ENCODE measurements at regions not wholly inside any gene's neighbourhood (a gene's known extent, or its start where the extent isn't known, plus 50 kb on each side); places are given as distances from the start of the nearest gene placed in this dataset.

GRCh38 chr15:95284933-95285421 lies 1045.5 kb upstream of the NR2F2 start:
- no peak overlapping the region for H2AFZ ChIP-seq (ENCODE audit: low read length)
- no peaks in the 10 kb centered on the region for H3K4me1 ChIP-seq (ENCODE audit: insufficient read depth, low read length, severe bottlenecking)
- H3K9me3 ChIP-seq (ENCODE audit: low read length), result no peaks in the 10 kb centered on the region
- TF ChIP-seq CTCF (IDR thresholded peaks at IDR 0.05; ENCODE audit: low read length) (no peak), EZH2 (IDR thresholded peaks at IDR 0.05; ENCODE audit: borderline replicate concordance, low read length) (no peak)
- no peak overlapping the region for H3K4me3 ChIP-seq (ENCODE audit: low read depth, low read length, poor library complexity, severe bottlenecking)
- no peaks in the 10 kb centered on the region for H3K9me2 ChIP-seq (ENCODE audit: low read depth, low read length)
- H4K20me1 ChIP-seq (ENCODE audit: insufficient read depth, low read length), result no peaks in the 10 kb centered on the region
- H3K27me3 ChIP-seq (ENCODE audit: insufficient read depth, low read length), result no peaks in the 10 kb centered on the region
- H3K79me2 ChIP-seq (ENCODE audit: insufficient read depth, low read length), result no peaks in the 10 kb centered on the region
- H3K9ac ChIP-seq (ENCODE audit: low read length), result no peak overlapping the region
- no peaks in the 10 kb centered on the region for H3K36me3 ChIP-seq (ENCODE audit: insufficient read depth, low read length)
- H3K4me2 ChIP-seq (ENCODE audit: low read length), result no peak overlapping the region
- H3K27ac ChIP-seq (ENCODE audit: low read depth, low read length, poor library complexity, severe bottlenecking), result no peak overlapping the region
- no peaks in the 10 kb centered on the region for H3F3A ChIP-seq (ENCODE audit: insufficient read depth, low read length)

- no peak overlapping the region for H3K4me2 ChIP-seq (ENCODE audit: low read length)
- H4K20me1 ChIP-seq (ENCODE audit: insufficient read depth, low read length), result no peaks in the 10 kb centered on the region
- no peaks in the 10 kb centered on the region for H3K9me3 ChIP-seq (ENCODE audit: low read length)
- TF ChIP-seq CTCF (IDR thresholded peaks at IDR 0.05; ENCODE audit: low read length), result no peak
- TF ChIP-seq EZH2 (IDR thresholded peaks at IDR 0.05; ENCODE audit: borderline replicate concordance, low read length), result no peak
- no peaks in the 10 kb centered on the region for H3F3A ChIP-seq (ENCODE audit: insufficient read depth, low read length)
- no peak overlapping the region for H3K27ac ChIP-seq (ENCODE audit: low read depth, low read length, poor library complexity, severe bottlenecking)
- no peaks in the 10 kb centered on the region for H3K9me2 ChIP-seq (ENCODE audit: low read depth, low read length)
- H3K4me1 ChIP-seq (ENCODE audit: insufficient read depth, low read length, severe bottlenecking), result no peaks in the 10 kb centered on the region
- no peak overlapping the region for H3K9ac ChIP-seq (ENCODE audit: low read length)
- no peaks in the 10 kb centered on the region for H3K36me3 ChIP-seq (ENCODE audit: insufficient read depth, low read length)
- H2AFZ ChIP-seq (ENCODE audit: low read length), result no peak overlapping the region
- no peak overlapping the region for H3K4me3 ChIP-seq (ENCODE audit: low read depth, low read length, poor library complexity, severe bottlenecking)
- no peaks in the 10 kb centered on the region for H3K79me2 ChIP-seq (ENCODE audit: insufficient read depth, low read length)
- H3K27me3 ChIP-seq (ENCODE audit: insufficient read depth, low read length), result no peaks in the 10 kb centered on the region
Observed at GRCh38 chr15:95286352-95286880, 1044.1 kb upstream of the NR2F2 start.

GRCh38 chr15:95287720-95288103 lies 1042.8 kb upstream of the NR2F2 start:
- Histone ChIP-seq H3K9me3 (ENCODE audit: low read length) (no peaks in the 10 kb centered on the region), H3K9ac (ENCODE audit: low read length) (no peak overlapping the region), H3K4me3 (ENCODE audit: low read depth, low read length, poor library complexity, severe bottlenecking) (no peak overlapping the region), H3K36me3 (ENCODE audit: insufficient read depth, low read length) (no peaks in the 10 kb centered on the region), H2AFZ (ENCODE audit: low read length) (no peak overlapping the region), H3K27ac (ENCODE audit: low read depth, low read length, poor library complexity, severe bottlenecking) (no peak overlapping the region), H3K4me1 (ENCODE audit: insufficient read depth, low read length, severe bottlenecking) (no peaks in the 10 kb centered on the region), H3K27me3 (ENCODE audit: insufficient read depth, low read length) (no peaks in the 10 kb centered on the region), H3K9me2 (ENCODE audit: low read depth, low read length) (no peaks in the 10 kb centered on the region), H3K79me2 (ENCODE audit: insufficient read depth, low read length) (no peaks in the 10 kb centered on the region), H4K20me1 (ENCODE audit: insufficient read depth, low read length) (no peaks in the 10 kb centered on the region), H3K4me2 (ENCODE audit: low read length) (no peak overlapping the region), H3F3A (ENCODE audit: insufficient read depth, low read length) (no peaks in the 10 kb centered on the region)
- TF ChIP-seq EZH2 (IDR thresholded peaks at IDR 0.05; ENCODE audit: borderline replicate concordance, low read length) (no peak), CTCF (IDR thresholded peaks at IDR 0.05; ENCODE audit: low read length) (no peak)
